ENCODE measurements at regions not wholly inside any gene's neighbourhood (a gene's known extent, or its start where the extent isn't known, plus 50 kb on each side); places are given as distances from the start of the nearest gene placed in this dataset.

- no peak for DNase-seq (ENCODE audit: low read depth in 2 of 2)
Observed at GRCh38 chr7:155215576-155216325, 81.9 kb upstream of the INSIG1 start.

GRCh38 chr7:155216475-155217272, 81.0 kb upstream of the INSIG1 start:
- DNase-seq (ENCODE audit: low read depth in 2 of 2): no peak

- no peak for DNase-seq (ENCODE audit: low read depth in 2 of 2)
Observed at GRCh38 chr7:155217634-155218033, 80.0 kb upstream of the INSIG1 start.

- DNase-seq (ENCODE audit: low read depth in 2 of 2): no peak
Observed at GRCh38 chr7:155218276-155219153, 79.2 kb upstream of the INSIG1 start.

GRCh38 chr7:155219154-155219531, 78.5 kb upstream of the INSIG1 start:
- no peak for DNase-seq (ENCODE audit: low read depth in 2 of 2)

- DNase-seq (ENCODE audit: low read depth in 2 of 2): no peak
Observed at GRCh38 chr7:155219947-155220769, 77.5 kb upstream of the INSIG1 start.

- DNase-seq (ENCODE audit: low read depth in 2 of 2): no peak
Observed at GRCh38 chr7:155220903-155221302, 76.8 kb upstream of the INSIG1 start.

- DNase-seq (ENCODE audit: low read depth in 2 of 2): no peak
Observed at GRCh38 chr7:155221547-155221946, 76.1 kb upstream of the INSIG1 start.

- no peak for DNase-seq (ENCODE audit: low read depth in 2 of 2)
Observed at GRCh38 chr7:155222061-155222460, 75.6 kb upstream of the INSIG1 start.

GRCh38 chr7:155222573-155222972, 75.1 kb upstream of the INSIG1 start:
- no peak for DNase-seq (ENCODE audit: low read depth in 2 of 2)

- DNase-seq (ENCODE audit: low read depth in 2 of 2): no peak
Observed at GRCh38 chr7:155223021-155223420, 74.7 kb upstream of the INSIG1 start.

GRCh38 chr7:155223503-155223902, 74.2 kb upstream of the INSIG1 start:
- no peak for DNase-seq (ENCODE audit: low read depth in 2 of 2)

GRCh38 chr7:155224116-155224811, 73.4 kb upstream of the INSIG1 start:
- no peak for DNase-seq (ENCODE audit: low read depth in 2 of 2)

GRCh38 chr7:155225095-155225494, 72.6 kb upstream of the INSIG1 start:
- DNase-seq (ENCODE audit: low read depth in 2 of 2): no peak

- DNase-seq (ENCODE audit: low read depth in 2 of 2): no peak
Observed at GRCh38 chr7:155225516-155225915, 72.2 kb upstream of the INSIG1 start.

GRCh38 chr7:155226261-155227003, 71.2 kb upstream of the INSIG1 start:
- DNase-seq (ENCODE audit: low read depth in 2 of 2): no peak

- DNase-seq (ENCODE audit: low read depth in 2 of 2): no peak
Observed at GRCh38 chr7:155227004-155227787, 70.5 kb upstream of the INSIG1 start.

- DNase-seq (ENCODE audit: low read depth in 2 of 2): no peak
Observed at GRCh38 chr7:155227788-155228458, 69.8 kb upstream of the INSIG1 start.

- no peak for DNase-seq (ENCODE audit: low read depth in 2 of 2)
Observed at GRCh38 chr7:155228459-155228845, 69.2 kb upstream of the INSIG1 start.
